Occipital lobe (tissue), 1 donor: ENCODE measurements at regions not wholly inside any gene's neighbourhood (a gene's known extent, or its start where the extent isn't known, plus 50 kb on each side); places are given as distances from the start of the nearest gene placed in this dataset.

Experiments
- DNase-seq: peaks from one replicate; lab custom pipeline; 2025; lab: John Stamatoyannopoulos, UW

- no peak for DNase-seq
These were observed 55.0 kb downstream of the GPR6 start for GRCh38 chr6:110033101-110033500.

GRCh38 chr6:110033749-110034666, 55.9 kb downstream of the GPR6 start:
- no peak for DNase-seq

GRCh38 chr6:110034667-110035036, 56.5 kb downstream of the GPR6 start:
- DNase-seq: no peak

- no peak for DNase-seq
These were observed 57.2 kb downstream of the GPR6 start for GRCh38 chr6:110035321-110035720.

- no peak for DNase-seq
These were observed 58.5 kb downstream of the GPR6 start for GRCh38 chr6:110036408-110037302.

- no peak for DNase-seq
These were observed 59.7 kb downstream of the GPR6 start for GRCh38 chr6:110037726-110038295.

GRCh38 chr6:110039364-110039980, 61.4 kb downstream of the GPR6 start:
- DNase-seq: peak; percentile 78

GRCh38 chr6:110039981-110040383, 61.9 kb downstream of the GPR6 start:
- DNase-seq: no peak

GRCh38 chr6:110040716-110041115, 62.6 kb downstream of the GPR6 start:
- no peak for DNase-seq

- no peak for DNase-seq
These were observed 63.0 kb downstream of the GPR6 start for GRCh38 chr6:110041126-110041525.

GRCh38 chr6:110041830-110042229, 63.7 kb downstream of the GPR6 start:
- DNase-seq: no peak

GRCh38 chr6:110042670-110043296, 64.7 kb downstream of the GPR6 start:
- DNase-seq: no peak

GRCh38 chr6:110043366-110043994, 65.4 kb downstream of the GPR6 start:
- no peak for DNase-seq

GRCh38 chr6:110044096-110044495, 66.0 kb downstream of the GPR6 start:
- DNase-seq: no peak

- DNase-seq: no peak
These were observed 66.5 kb downstream of the GPR6 start for GRCh38 chr6:110044622-110045021.

- DNase-seq: no peak
These were observed 70.2 kb downstream of the GPR6 start for GRCh38 chr6:110048221-110048875.

- no peak for DNase-seq
These were observed 71.8 kb downstream of the GPR6 start for GRCh38 chr6:110049696-110050439.
